ENCODE measurements at regions not wholly inside any gene's neighbourhood (a gene's known extent, or its start where the extent isn't known, plus 50 kb on each side); places are given as distances from the start of the nearest gene placed in this dataset.
"Not testable (repeated sequence)": the region's sequence is repeated elsewhere in the genome, so short reads cannot be mapped to it uniquely, and the experiment has no call there.

GRCh38 chr3:109984976-109985375, 647.6 kb upstream of the DPPA4 start:
- H3K9me3 ChIP-seq (ENCODE audit: severe bottlenecking), result no peaks in the 10 kb centered on the region
- DNase-seq, result no peak
- H3K36me3 ChIP-seq, result no peaks in the 10 kb centered on the region
- no peak overlapping the region for H3K4me3 ChIP-seq (ENCODE audit: low read depth, low read length)
- TF ChIP-seq CTCF (IDR thresholded peaks at IDR 0.05; ENCODE audit: low read depth, low read length), result no peak
- H3K27ac ChIP-seq, result no peak overlapping the region
- H3K27me3 ChIP-seq (ENCODE audit: insufficient read depth, low read depth, severe bottlenecking), result no peaks in the 10 kb centered on the region

- DNase-seq, result no peak
- Histone ChIP-seq H3K4me3 (ENCODE audit: low read depth, low read length) (no peak overlapping the region), H3K9me3 (ENCODE audit: severe bottlenecking) (no peaks in the 10 kb centered on the region), H3K36me3 (no peaks in the 10 kb centered on the region), H3K27ac (no peak overlapping the region), H3K27me3 (ENCODE audit: insufficient read depth, low read depth, severe bottlenecking) (no peaks in the 10 kb centered on the region)
- TF ChIP-seq CTCF (IDR thresholded peaks at IDR 0.05; ENCODE audit: low read depth, low read length), result no peak
Measured at GRCh38 chr3:109985943-109986555, 648.7 kb upstream of the DPPA4 start.

- no peak overlapping the region for H3K27ac ChIP-seq
- no peaks in the 10 kb centered on the region for H3K9me3 ChIP-seq (ENCODE audit: severe bottlenecking)
- H3K4me3 ChIP-seq (ENCODE audit: low read depth, low read length), result no peak overlapping the region
- no peaks in the 10 kb centered on the region for H3K27me3 ChIP-seq (ENCODE audit: insufficient read depth, low read depth, severe bottlenecking)
- no peak for DNase-seq
- no peak for TF ChIP-seq CTCF (IDR thresholded peaks at IDR 0.05; ENCODE audit: low read depth, low read length)
- no peaks in the 10 kb centered on the region for H3K36me3 ChIP-seq
Measured at GRCh38 chr3:109994853-109995252, 657.5 kb upstream of the DPPA4 start.

- no peak for DNase-seq
- Histone ChIP-seq H3K27ac (no peak overlapping the region), H3K9me3 (ENCODE audit: severe bottlenecking) (no peaks in the 10 kb centered on the region), H3K27me3 (ENCODE audit: insufficient read depth, low read depth, severe bottlenecking) (no peaks in the 10 kb centered on the region), H3K4me3 (ENCODE audit: low read depth, low read length) (no peak overlapping the region), H3K36me3 (no peaks in the 10 kb centered on the region)
- TF ChIP-seq CTCF (IDR thresholded peaks at IDR 0.05; ENCODE audit: low read depth, low read length), result no peak
Measured at GRCh38 chr3:109995377-109995776, 658.0 kb upstream of the DPPA4 start.

- H3K36me3 ChIP-seq; H3K4me3 ChIP-seq (ENCODE audit: low read depth, low read length); H3K27ac ChIP-seq; H3K27me3 ChIP-seq (ENCODE audit: insufficient read depth, low read depth, severe bottlenecking); DNase-seq; H3K9me3 ChIP-seq (ENCODE audit: severe bottlenecking): not testable (repeated sequence)
Measured at GRCh38 chr3:110001905-110002304, 664.6 kb upstream of the DPPA4 start.

GRCh38 chr3:110006913-110007312, 669.6 kb upstream of the DPPA4 start:
- Histone ChIP-seq H3K36me3 (no peaks in the 10 kb centered on the region), H3K9me3 (ENCODE audit: severe bottlenecking) (no peaks in the 10 kb centered on the region), H3K4me3 (ENCODE audit: low read depth, low read length) (no peak overlapping the region), H3K27ac (no peak overlapping the region), H3K27me3 (ENCODE audit: insufficient read depth, low read depth, severe bottlenecking) (no peaks in the 10 kb centered on the region)
- no peak for TF ChIP-seq CTCF (IDR thresholded peaks at IDR 0.05; ENCODE audit: low read depth, low read length)
- no peak for DNase-seq

Measured in WERI-Rb-1 (cell line).